ENCODE measurements at regions not wholly inside any gene's neighbourhood (a gene's known extent, or its start where the extent isn't known, plus 50 kb on each side); places are given as distances from the start of the nearest gene placed in this dataset.
"Not testable (repeated sequence)": the region's sequence is repeated elsewhere in the genome, so short reads cannot be mapped to it uniquely, and the experiment has no call there.

DNA sequence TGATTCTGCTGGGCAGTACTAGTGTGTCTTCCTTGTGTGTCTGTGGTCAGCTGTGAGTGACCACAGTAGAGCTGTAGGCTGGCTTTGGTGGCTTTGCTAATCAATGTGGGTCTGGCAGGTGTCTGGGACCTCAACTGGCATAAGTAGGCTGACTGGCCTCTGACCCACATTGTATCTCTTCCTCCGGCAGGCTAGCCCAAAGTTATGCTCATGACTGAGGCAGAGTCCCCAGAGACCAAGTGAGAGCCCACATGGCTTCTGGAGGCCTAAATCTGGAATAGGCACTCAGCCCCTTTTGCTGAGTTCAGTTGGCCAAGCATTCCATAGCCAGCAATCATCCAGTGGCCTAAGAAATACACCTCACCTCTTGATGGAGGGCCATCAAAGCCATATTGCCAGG, 289.1 kb upstream of the SUCLG2 start:
- Mint-ChIP-seq H3K4me1 (ENCODE audit: low read depth) (no peaks in the 10 kb centered on the region), H3K27me3 (no peaks in the 10 kb centered on the region), H3K27ac (no peak overlapping the region), H3K4me3 (no peak overlapping the region), H3K36me3 (ENCODE audit: low read depth) (no peaks in the 10 kb centered on the region), H3K9me3 (no peaks in the 10 kb centered on the region)
- intact Hi-C loops (cut with micrococcal nuclease) = no loop called here

DNA sequence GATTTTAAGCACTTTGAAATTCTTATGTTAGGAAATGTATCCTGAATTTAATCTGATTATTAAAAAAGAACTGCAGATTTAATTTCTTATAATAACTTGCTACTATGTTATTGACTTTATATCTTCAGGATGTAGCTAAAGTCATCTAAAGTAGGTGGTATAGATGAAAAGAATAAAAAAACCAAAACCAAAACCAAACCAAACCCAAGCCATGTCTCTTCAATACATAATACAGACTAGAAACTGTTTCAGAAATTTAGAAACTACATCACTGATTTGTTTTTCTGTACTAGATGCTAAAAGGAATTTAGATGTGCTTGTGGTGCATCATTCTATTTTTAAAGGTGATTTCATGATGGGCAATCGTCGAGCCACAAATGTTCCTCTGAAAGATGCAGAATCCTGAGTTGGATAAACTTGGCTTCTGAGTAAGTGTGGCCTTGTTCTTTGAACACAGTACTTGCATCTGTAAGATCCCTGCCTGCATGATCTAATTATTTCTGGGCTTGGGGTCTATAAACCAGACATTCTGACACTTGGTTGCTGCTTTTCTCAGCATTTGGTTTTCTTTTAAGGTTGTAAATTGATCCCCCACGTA, 287.1 kb upstream of the SUCLG2 start:
- Mint-ChIP-seq H3K4me3 (no peak overlapping the region), H3K9me3 (no peaks in the 10 kb centered on the region), H3K4me1 (ENCODE audit: low read depth) (no peaks in the 10 kb centered on the region), H3K27ac (no peak overlapping the region), H3K36me3 (ENCODE audit: low read depth) (no peaks in the 10 kb centered on the region), H3K27me3 (no peaks in the 10 kb centered on the region)
- intact Hi-C loops (cut with micrococcal nuclease) = no loop called here

DNA sequence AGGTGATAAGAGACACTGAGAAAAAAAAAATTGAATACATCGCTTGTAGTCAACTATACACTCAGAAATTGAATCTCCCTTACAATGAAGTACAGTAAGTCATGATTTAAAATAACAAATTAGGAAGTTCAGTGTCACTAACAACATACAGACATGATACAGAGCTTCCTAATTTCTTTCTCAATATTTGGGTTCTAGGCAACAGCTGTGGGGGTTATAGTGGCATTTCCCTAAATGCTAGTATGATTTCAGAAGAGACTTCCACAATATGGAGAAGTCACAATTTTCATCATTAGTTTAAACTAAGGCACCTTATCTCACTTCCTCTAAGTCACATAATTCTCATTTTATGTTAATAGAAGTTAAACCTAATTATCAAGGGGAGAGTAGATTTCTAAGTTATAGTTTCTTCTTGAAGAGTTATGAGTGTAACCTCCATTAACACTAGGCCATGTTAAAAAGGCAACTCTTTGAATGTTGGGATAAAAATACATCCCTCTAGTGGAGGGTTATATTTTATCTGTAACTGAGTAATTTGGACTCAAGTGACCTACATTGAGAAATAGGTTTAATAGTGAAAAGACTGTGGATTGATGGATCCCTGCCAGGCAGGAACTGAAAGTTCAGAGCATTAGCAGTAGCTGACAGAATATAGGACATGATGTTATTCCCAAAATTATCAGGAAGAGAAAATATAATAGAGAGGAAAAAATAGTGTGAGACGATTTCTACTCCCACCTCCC, 286.0 kb upstream of the SUCLG2 start:
- Mint-ChIP-seq H3K36me3 (ENCODE audit: low read depth) (no peaks in the 10 kb centered on the region), H3K27ac (no peak overlapping the region), H3K4me1 (ENCODE audit: low read depth) (no peaks in the 10 kb centered on the region), H3K4me3 (no peak overlapping the region), H3K9me3 (no peaks in the 10 kb centered on the region), H3K27me3 (no peaks in the 10 kb centered on the region)
- intact Hi-C loops (cut with micrococcal nuclease) = no loop called here

DNA sequence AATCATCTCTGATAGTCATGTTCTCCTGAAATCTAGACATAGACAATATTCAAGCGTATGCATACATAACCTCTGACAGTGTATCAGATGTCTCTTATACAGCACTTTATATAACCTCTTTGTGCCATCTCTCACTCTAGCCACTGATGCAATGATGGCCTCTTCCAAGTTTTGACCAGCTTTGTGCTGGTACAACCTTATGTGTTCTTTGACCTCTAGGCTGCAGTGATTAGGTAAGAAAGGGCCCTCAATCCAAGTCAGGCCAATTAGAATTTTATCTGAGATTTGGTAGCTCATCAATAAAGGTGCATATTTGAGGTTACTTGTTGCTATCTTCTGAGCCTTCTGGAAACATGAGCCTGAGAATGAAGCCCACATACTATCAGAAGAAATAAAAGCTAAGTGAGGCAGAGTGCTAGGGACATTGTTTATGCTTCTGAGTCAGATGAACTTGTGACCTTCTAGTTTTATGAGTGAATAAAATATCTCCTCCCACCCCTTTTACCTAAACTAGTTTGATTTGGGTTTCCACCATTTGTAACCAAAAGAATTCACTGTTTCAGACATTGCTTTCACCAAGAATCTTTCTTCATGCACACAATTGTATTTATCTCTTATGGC, 283.2 kb upstream of the SUCLG2 start:
- Mint-ChIP-seq H3K4me3 (no peak overlapping the region), H3K27me3 (no peaks in the 10 kb centered on the region), H3K27ac (no peak overlapping the region), H3K36me3 (ENCODE audit: low read depth) (no peaks in the 10 kb centered on the region), H3K4me1 (ENCODE audit: low read depth) (no peaks in the 10 kb centered on the region), H3K9me3 (peaks cover 9% of the 10 kb centered on the region)
- intact Hi-C loops (cut with micrococcal nuclease) = no loop called here

DNA sequence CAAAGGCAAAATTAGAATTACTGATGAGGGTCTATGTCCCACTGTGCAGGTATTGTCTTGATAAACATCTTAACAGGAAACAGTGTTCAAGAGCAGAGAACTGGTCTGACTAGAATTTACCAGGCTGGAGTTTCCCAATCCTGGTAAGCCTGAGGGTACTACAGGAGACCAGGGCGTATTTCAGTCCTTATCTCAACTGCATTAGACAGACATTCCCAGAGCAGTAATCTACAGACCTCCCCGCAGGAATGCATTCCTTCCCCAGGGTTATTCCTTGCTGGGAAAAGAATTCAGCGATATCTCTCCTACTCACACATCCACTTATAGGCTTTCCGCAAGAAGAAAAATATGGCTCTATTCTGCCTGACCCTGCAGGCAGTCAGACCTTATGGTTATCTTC, 276.0 kb upstream of the SUCLG2 start:
- H3K4me1 Mint-ChIP-seq (ENCODE audit: low read depth); H3K9me3 Mint-ChIP-seq; H3K36me3 Mint-ChIP-seq (ENCODE audit: low read depth); intact Hi-C loops (cut with micrococcal nuclease); H3K27ac Mint-ChIP-seq; H3K4me3 Mint-ChIP-seq; H3K27me3 Mint-ChIP-seq: not testable (repeated sequence)

DNA sequence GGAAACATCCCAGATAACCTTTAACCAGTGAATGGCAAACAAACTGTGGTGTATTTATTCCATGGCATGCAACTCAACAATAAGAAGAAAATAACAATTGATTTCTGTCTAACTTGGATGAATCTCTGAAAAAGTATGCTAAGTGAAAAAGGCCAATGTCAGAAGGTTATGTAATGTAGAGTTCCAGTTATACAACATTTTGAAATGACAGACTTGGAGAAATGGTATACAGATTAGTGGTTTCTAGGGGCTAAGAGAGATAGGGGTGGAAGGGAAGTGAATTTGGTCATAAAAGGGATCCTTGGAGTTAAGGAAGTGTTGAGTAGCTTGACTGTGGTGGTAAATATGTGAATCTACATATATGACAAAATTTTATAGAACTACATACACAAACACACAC, 269.4 kb upstream of the SUCLG2 start:
- no peaks in the 10 kb centered on the region for H3K27me3 Mint-ChIP-seq
- H3K9me3 Mint-ChIP-seq = peaks cover 9% of the 10 kb centered on the region
- no peaks in the 10 kb centered on the region for H3K4me1 Mint-ChIP-seq (ENCODE audit: low read depth)
- H3K4me3 Mint-ChIP-seq = no peak overlapping the region
- intact Hi-C loops (cut with micrococcal nuclease) = no loop called here
- no peaks in the 10 kb centered on the region for H3K36me3 Mint-ChIP-seq (ENCODE audit: low read depth)
- H3K27ac Mint-ChIP-seq = no peak overlapping the region

DNA sequence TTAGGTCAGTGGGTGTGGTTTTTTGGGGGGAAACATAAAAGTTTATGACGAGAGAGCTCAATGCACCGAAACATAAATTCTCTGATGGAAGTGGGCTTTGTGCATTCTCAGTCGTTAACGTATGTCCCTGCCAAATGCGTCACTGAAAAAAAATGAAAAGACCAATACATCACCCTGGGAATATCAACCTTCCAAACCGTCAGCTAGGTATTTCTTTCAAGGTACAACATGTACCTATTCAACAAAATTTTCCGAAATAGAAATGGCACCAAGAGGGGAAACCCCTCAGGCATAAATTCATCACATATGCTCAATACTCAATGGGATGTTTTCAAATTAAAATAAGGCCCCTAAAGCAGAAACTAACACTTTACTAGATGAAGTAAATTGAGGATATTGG, 266.6 kb upstream of the SUCLG2 start:
- Mint-ChIP-seq H3K4me1 (ENCODE audit: low read depth) (no peaks in the 10 kb centered on the region), H3K27me3 (no peaks in the 10 kb centered on the region), H3K36me3 (ENCODE audit: low read depth) (no peaks in the 10 kb centered on the region), H3K27ac (no peak overlapping the region), H3K4me3 (no peak overlapping the region), H3K9me3 (peaks cover 9% of the 10 kb centered on the region)
- intact Hi-C loops (cut with micrococcal nuclease) = no loop called here

DNA sequence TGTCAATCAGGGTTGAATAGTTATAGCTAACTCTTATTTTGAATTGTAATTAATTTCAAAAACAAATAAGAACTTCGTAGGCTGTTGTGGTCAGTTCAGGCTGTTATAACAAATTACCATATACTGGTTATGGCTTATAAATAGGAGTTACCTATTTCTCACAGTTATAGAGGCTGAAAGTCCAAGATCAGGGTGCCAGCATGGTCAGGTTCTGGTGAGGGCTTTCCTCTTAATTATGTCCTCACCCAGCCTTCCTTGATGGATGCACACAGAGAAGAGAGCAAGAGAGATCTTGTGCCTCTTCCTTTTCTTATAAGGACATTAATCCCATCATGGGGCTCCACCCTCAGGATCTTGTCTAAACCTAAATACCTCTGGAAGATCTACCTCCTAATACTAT, 265.9 kb upstream of the SUCLG2 start:
- H3K36me3 Mint-ChIP-seq (ENCODE audit: low read depth) = no peaks in the 10 kb centered on the region
- no peaks in the 10 kb centered on the region for H3K4me1 Mint-ChIP-seq (ENCODE audit: low read depth)
- no peak overlapping the region for H3K4me3 Mint-ChIP-seq
- intact Hi-C loops (cut with micrococcal nuclease) = no loop called here
- peaks cover 9% of the 10 kb centered on the region for H3K9me3 Mint-ChIP-seq
- no peak overlapping the region for H3K27ac Mint-ChIP-seq
- no peaks in the 10 kb centered on the region for H3K27me3 Mint-ChIP-seq

DNA sequence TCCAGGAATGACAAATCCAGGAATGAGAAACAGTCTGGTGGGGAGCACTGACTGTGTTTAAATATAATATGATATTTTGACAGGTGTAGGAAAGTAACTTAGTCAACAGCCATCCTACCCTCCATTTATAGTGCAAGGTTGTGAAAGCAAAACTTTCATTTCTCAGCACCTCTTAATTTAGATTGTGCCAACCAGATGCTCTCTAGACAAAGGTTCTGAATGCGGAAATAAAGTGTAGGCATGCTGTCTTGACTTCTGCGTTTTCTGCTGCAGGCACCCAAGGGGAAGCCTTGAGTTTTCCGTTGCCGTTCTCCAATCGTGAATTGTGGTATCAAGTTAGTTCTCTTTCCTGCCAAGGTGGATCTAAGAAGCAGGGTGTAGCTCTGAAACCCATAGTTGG, 261.9 kb upstream of the SUCLG2 start:
- H3K9me3 Mint-ChIP-seq = no peaks in the 10 kb centered on the region
- no peaks in the 10 kb centered on the region for H3K4me1 Mint-ChIP-seq (ENCODE audit: low read depth)
- no peaks in the 10 kb centered on the region for H3K27me3 Mint-ChIP-seq
- H3K36me3 Mint-ChIP-seq (ENCODE audit: low read depth) = no peaks in the 10 kb centered on the region
- no peak overlapping the region for H3K4me3 Mint-ChIP-seq
- intact Hi-C loops (cut with micrococcal nuclease) = no loop called here
- H3K27ac Mint-ChIP-seq = no peak overlapping the region

DNA sequence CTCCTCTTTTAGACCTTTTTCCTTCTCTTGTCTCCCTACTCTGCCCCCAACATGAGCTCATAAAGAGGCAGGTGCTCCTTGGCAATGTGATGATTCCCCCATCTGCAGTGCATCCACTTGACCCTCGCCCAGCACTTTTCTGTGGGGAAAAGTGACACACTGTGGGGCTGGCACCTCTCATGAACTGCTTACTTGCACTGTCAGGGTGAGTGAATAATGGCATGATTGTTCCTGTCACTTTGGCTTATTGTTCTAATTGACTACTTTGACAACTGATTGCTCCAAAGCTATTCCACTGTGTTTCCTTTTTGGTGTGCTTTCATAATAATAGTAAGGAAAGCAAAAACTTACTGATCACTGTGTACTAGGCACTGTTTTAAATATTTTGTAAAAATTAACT, 253.3 kb upstream of the SUCLG2 start:
- Mint-ChIP-seq H3K9me3 (no peaks in the 10 kb centered on the region), H3K27ac (no peak overlapping the region), H3K27me3 (no peaks in the 10 kb centered on the region), H3K4me3 (no peak overlapping the region), H3K4me1 (ENCODE audit: low read depth) (no peaks in the 10 kb centered on the region), H3K36me3 (ENCODE audit: low read depth) (no peaks in the 10 kb centered on the region)
- intact Hi-C loops (cut with micrococcal nuclease) = no loop called here

DNA sequence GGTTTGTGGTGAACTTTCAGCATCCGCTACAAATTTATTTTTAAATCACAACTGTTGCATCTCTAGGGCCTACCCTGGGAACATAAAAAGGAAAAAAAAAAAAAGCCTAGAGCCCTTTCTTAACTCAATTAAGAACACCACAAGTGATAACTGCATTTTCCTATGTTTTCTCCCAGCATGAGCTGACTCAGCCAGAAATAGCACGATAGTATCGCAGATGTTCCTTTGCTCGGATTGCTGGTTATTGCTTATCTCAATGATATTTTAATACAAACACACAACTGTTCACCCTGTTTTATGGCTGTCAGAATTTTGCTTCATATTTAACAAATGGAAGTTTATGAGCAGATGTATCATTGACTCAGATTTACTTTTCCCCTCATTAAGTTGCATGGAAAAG, 251.8 kb upstream of the SUCLG2 start:
- intact Hi-C loops (cut with micrococcal nuclease) = no loop called here
- Mint-ChIP-seq H3K36me3 (ENCODE audit: low read depth) (no peaks in the 10 kb centered on the region), H3K4me3 (no peak overlapping the region)

DNA sequence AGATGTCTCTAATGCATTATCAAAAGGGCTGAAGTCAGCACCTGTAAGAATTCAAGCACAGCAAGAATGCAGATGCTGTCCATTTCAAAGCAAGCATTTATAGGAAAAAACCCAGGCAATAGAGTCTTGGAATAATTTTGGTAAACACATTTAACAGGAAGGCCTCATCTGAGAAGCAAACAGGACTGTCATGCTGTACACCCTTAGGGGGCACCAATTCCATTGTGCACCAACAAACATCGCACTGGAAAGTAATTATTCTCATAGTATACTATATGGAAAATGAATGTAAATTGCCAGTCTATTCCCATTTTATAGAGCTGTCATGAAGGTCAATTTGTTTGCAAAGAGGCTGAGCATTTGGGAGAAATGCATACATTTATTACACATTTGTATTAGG, 247.3 kb upstream of the SUCLG2 start:
- no peaks in the 10 kb centered on the region for H3K27me3 Mint-ChIP-seq
- H3K27ac Mint-ChIP-seq = no peak overlapping the region
- intact Hi-C loops (cut with micrococcal nuclease) = no loop called here
- no peaks in the 10 kb centered on the region for H3K4me1 Mint-ChIP-seq (ENCODE audit: low read depth)
- H3K9me3 Mint-ChIP-seq = no peaks in the 10 kb centered on the region
- no peak overlapping the region for H3K4me3 Mint-ChIP-seq
- H3K36me3 Mint-ChIP-seq (ENCODE audit: low read depth) = no peaks in the 10 kb centered on the region

More for the DNA sequence above, 251.8 kb upstream of the SUCLG2 start:
- no peaks in the 10 kb centered on the region for H3K4me1 Mint-ChIP-seq (ENCODE audit: low read depth)
- no peaks in the 10 kb centered on the region for H3K27me3 Mint-ChIP-seq
- H3K27ac Mint-ChIP-seq = no peak overlapping the region
- H3K9me3 Mint-ChIP-seq = no peaks in the 10 kb centered on the region

DNA sequence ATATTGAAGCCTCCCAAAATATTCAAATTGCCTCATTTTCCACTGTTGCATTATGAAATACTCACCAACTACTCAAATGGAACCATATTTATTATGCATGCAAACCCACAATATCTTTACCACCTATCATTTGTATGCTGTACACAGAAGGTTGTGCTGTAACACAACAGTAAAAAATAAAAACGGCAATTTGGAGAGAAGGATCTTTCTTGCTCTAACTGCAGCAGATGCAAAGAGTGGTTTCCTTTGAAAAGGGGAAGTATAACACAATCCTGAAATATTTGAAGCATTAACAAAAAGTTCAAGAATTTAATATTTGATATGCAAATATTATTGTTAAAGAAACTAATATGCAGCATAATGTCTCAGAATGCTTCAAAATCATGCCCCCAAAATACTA, 244.5 kb upstream of the SUCLG2 start:
- intact Hi-C loops (cut with micrococcal nuclease) = no loop called here
- Mint-ChIP-seq H3K4me3 (no peak overlapping the region), H3K27me3 (no peaks in the 10 kb centered on the region), H3K36me3 (ENCODE audit: low read depth) (no peaks in the 10 kb centered on the region), H3K9me3 (no peaks in the 10 kb centered on the region), H3K27ac (no peak overlapping the region), H3K4me1 (ENCODE audit: low read depth) (no peaks in the 10 kb centered on the region)

DNA sequence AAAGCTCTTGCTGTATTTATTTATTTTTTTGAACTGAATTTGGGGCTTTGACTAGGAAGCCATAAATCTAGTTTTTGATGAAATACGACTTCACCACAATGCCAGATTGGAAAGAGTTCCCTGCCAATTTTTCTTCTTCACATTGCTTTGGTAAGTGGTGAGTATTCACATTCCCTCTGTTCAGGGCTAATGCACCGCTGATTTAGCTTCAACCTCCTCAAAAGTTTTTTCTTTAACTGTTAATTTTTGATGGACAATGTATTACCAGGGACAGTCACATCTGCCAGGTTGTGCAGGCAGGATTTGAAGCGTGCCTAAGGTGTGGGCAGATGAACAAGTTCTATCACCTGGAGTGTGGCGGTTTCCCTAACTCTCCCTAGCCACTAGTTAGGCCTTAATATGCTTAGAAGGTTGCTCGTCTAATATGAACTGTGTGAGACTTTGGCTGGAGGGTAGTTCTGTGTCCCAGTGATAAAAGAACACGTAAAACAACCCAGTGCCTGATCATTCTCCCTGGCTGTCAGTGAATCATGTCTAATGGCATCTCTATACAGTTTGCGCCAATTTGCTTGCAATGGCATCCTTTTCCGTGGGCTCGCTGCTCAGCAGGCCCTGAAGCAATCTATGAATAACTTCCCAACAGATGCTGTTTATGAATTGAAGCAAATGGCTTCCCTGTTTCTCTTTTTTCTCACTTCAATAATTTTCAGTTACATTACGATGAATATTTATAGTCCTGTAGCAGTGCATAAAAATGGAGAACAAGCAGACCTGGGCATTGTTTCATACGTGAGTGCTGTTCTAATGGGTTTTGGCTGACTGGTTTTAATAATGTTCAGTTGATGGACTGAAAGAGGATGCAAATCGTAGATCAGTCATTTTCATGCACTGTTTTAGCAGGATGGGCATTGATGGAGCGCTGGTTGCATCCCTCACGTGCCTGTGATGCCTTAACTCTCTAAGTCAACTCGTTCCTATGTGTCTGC, 243.2 kb upstream of the SUCLG2 start:
- no peaks in the 10 kb centered on the region for H3K36me3 Mint-ChIP-seq (ENCODE audit: low read depth)
- no peaks in the 10 kb centered on the region for H3K27me3 Mint-ChIP-seq
- H3K4me1 Mint-ChIP-seq (ENCODE audit: low read depth) = no peaks in the 10 kb centered on the region
- H3K9me3 Mint-ChIP-seq = no peaks in the 10 kb centered on the region
- intact Hi-C loops (cut with micrococcal nuclease) = no loop called here
- no peak overlapping the region for H3K4me3 Mint-ChIP-seq
- no peak overlapping the region for H3K27ac Mint-ChIP-seq
